ENCODE measurements at regions not wholly inside any gene's neighbourhood (a gene's known extent, or its start where the extent isn't known, plus 50 kb on each side); places are given as distances from the start of the nearest gene placed in this dataset.

GRCh38 chr7:116436305-116436826 is 63.2 kb upstream of the CAV2 start:
- H3K4me1 Mint-ChIP-seq, result no peaks in the 10 kb centered on the region
- H3K9me3 Mint-ChIP-seq, result no peaks in the 10 kb centered on the region
- no peaks in the 10 kb centered on the region for H3K36me3 Mint-ChIP-seq
- peaks cover 21 to 34% of the 10 kb centered on the region in 2 donors for H3K27me3 Mint-ChIP-seq
- Histone ChIP-seq H3K4me3 (ENCODE audit: control insufficient read depth in 1 of 2, extremely low read depth in 1 of 2, low read length in 1 of 2) (no peak overlapping the region), H3K4me1 (ENCODE audit: control insufficient read depth in 1 of 2, extremely low read depth in 1 of 2, insufficient read depth in 2 of 2, low read length in 2 of 2) (no peaks in the 10 kb centered on the region), H3K27ac (ENCODE audit: low read length) (no peak overlapping the region), H3K36me3 (ENCODE audit: control insufficient read depth in 2 of 2, extremely low read depth in 1 of 2, insufficient read depth in 1 of 2, low read length in 1 of 2) (no peaks in the 10 kb centered on the region), H3K9me3 (no peaks in the 10 kb centered on the region), H3K27me3 (replicated peaks in 1 of 2; ENCODE audit: control insufficient read depth in 2 of 2, extremely low read depth in 1 of 2, insufficient read depth in 2 of 2, low read length in 1 of 2) (peaks cover 0 to 2% of the 10 kb centered on the region in 2 experiments)
- no peak for DNase-seq
- no peak for ATAC-seq (replicated peaks in 1 of 4)
- POLR2A ChIA-PET, result no interaction called here
- WGBS (ENCODE audit: insufficient coverage), result no CpG with 5 or more reads among the region's 5 CpGs
- CTCF ChIA-PET, result no interaction called here
- no peak overlapping the region for H3K4me3 Mint-ChIP-seq
- no peak overlapping the region for H3K27ac Mint-ChIP-seq

GRCh38 chr7:116438267-116438666 is 61.3 kb upstream of the CAV2 start:
- CTCF ChIA-PET, result no interaction called here
- ATAC-seq (replicated peaks in 1 of 4), result no peak
- DNase-seq, result no peak

GRCh38 chr7:116439005-116439404 is 60.5 kb upstream of the CAV2 start:
- Histone ChIP-seq H3K36me3 (ENCODE audit: control insufficient read depth in 2 of 2, extremely low read depth in 1 of 2, insufficient read depth in 1 of 2, low read length in 1 of 2) (no peaks in the 10 kb centered on the region), H3K27me3 (replicated peaks in 1 of 2; ENCODE audit: control insufficient read depth in 2 of 2, extremely low read depth in 1 of 2, insufficient read depth in 2 of 2, low read length in 1 of 2) (peaks cover 0 to 6% of the 10 kb centered on the region in 2 experiments), H3K27ac (ENCODE audit: low read length) (no peak overlapping the region), H3K9me3 (no peaks in the 10 kb centered on the region), H3K4me1 (ENCODE audit: control insufficient read depth in 1 of 2, extremely low read depth in 1 of 2, insufficient read depth in 2 of 2, low read length in 2 of 2) (no peaks in the 10 kb centered on the region), H3K4me3 (ENCODE audit: control insufficient read depth in 1 of 2, extremely low read depth in 1 of 2, low read length in 1 of 2) (no peak overlapping the region)
- ATAC-seq (replicated peaks in 1 of 4) (no peak), DNase-seq (no peak)
- Mint-ChIP-seq H3K9me3 (no peaks in the 10 kb centered on the region), H3K4me3 (no peak overlapping the region), H3K36me3 (no peaks in the 10 kb centered on the region), H3K4me1 (no peaks in the 10 kb centered on the region), H3K27ac (no peak overlapping the region), H3K27me3 (peaks cover 5 to 15% of the 10 kb centered on the region in 2 donors)
- POLR2A ChIA-PET, result no interaction called here
- CTCF ChIA-PET, result no interaction called here
- WGBS (ENCODE audit: insufficient coverage), result 80% methylated on average over 1 of the region's 1 CpG

More at GRCh38 chr7:116438267-116438666, 61.3 kb upstream of the CAV2 start:
- H3K9me3 Mint-ChIP-seq, result no peaks in the 10 kb centered on the region
- no peak overlapping the region for H3K27ac ChIP-seq (ENCODE audit: low read length)
- H3K4me3 Mint-ChIP-seq, result no peak overlapping the region
- no peaks in the 10 kb centered on the region for H3K36me3 ChIP-seq (ENCODE audit: control insufficient read depth in 2 of 2, extremely low read depth in 1 of 2, insufficient read depth in 1 of 2, low read length in 1 of 2)
- no peaks in the 10 kb centered on the region for H3K4me1 ChIP-seq (ENCODE audit: control insufficient read depth in 1 of 2, extremely low read depth in 1 of 2, insufficient read depth in 2 of 2, low read length in 2 of 2)
- WGBS (ENCODE audit: insufficient coverage), result no CpG with 5 or more reads among the region's 2 CpGs
- H3K27ac Mint-ChIP-seq, result no peak overlapping the region
- no peaks in the 10 kb centered on the region for H3K36me3 Mint-ChIP-seq
- H3K4me3 ChIP-seq (ENCODE audit: control insufficient read depth in 1 of 2, extremely low read depth in 1 of 2, low read length in 1 of 2), result no peak overlapping the region
- H3K27me3 ChIP-seq (replicated peaks in 1 of 2; ENCODE audit: control insufficient read depth in 2 of 2, extremely low read depth in 1 of 2, insufficient read depth in 2 of 2, low read length in 1 of 2), result peaks cover 0 to 6% of the 10 kb centered on the region in 2 experiments
- H3K9me3 ChIP-seq, result no peaks in the 10 kb centered on the region
- no peaks in the 10 kb centered on the region for H3K4me1 Mint-ChIP-seq
- POLR2A ChIA-PET, result interaction anchor here in 1 of 2 donors (0.6 kb wide), 1 partner anchor 274 kb away, joined by 3 read pairs; no protein-coding TSS in a partner anchor
- H3K27me3 Mint-ChIP-seq, result peaks cover 9 to 18% of the 10 kb centered on the region in 2 donors

GRCh38 chr7:116439841-116440549 is 59.5 kb upstream of the CAV2 start:
- Mint-ChIP-seq H3K27me3 (peaks cover 5 to 15% of the 10 kb centered on the region in 2 donors), H3K36me3 (no peaks in the 10 kb centered on the region), H3K4me1 (no peaks in the 10 kb centered on the region), H3K27ac (no peak overlapping the region), H3K4me3 (no peak overlapping the region), H3K9me3 (no peaks in the 10 kb centered on the region)
- Histone ChIP-seq H3K4me3 (ENCODE audit: control insufficient read depth in 1 of 2, extremely low read depth in 1 of 2, low read length in 1 of 2) (no peak overlapping the region), H3K27ac (ENCODE audit: low read length) (no peak overlapping the region), H3K4me1 (ENCODE audit: control insufficient read depth in 1 of 2, extremely low read depth in 1 of 2, insufficient read depth in 2 of 2, low read length in 2 of 2) (no peaks in the 10 kb centered on the region), H3K36me3 (ENCODE audit: control insufficient read depth in 2 of 2, extremely low read depth in 1 of 2, insufficient read depth in 1 of 2, low read length in 1 of 2) (no peaks in the 10 kb centered on the region), H3K27me3 (replicated peaks in 1 of 2; ENCODE audit: control insufficient read depth in 2 of 2, extremely low read depth in 1 of 2, insufficient read depth in 2 of 2, low read length in 1 of 2) (peaks cover 0 to 6% of the 10 kb centered on the region in 2 experiments), H3K9me3 (no peaks in the 10 kb centered on the region)
- ATAC-seq (replicated peaks in 1 of 4), result no peak
- CTCF ChIA-PET, result no interaction called here
- no peak for DNase-seq
- POLR2A ChIA-PET, result no interaction called here
- 100% methylated on average over 1 of the region's 4 CpGs for WGBS (ENCODE audit: insufficient coverage)

- peaks cover 0 to 4% of the 10 kb centered on the region in 2 experiments for H3K27me3 ChIP-seq (replicated peaks in 1 of 2; ENCODE audit: control insufficient read depth in 2 of 2, extremely low read depth in 1 of 2, insufficient read depth in 2 of 2, low read length in 1 of 2)
- H3K9me3 ChIP-seq, result no peaks in the 10 kb centered on the region
- peaks cover 6 to 10% of the 10 kb centered on the region in 2 donors for H3K27me3 Mint-ChIP-seq
- no peak overlapping the region for H3K27ac Mint-ChIP-seq
- no peak overlapping the region for H3K4me3 ChIP-seq (ENCODE audit: control insufficient read depth in 1 of 2, extremely low read depth in 1 of 2, low read length in 1 of 2)
- H3K9me3 Mint-ChIP-seq, result no peaks in the 10 kb centered on the region
- ChIA-PET CTCF (interaction anchor here in 1 of 2 donors (0.9 kb wide), 1 partner anchor 491 kb away, joined by 3 read pairs; no protein-coding TSS in a partner anchor), POLR2A (interaction anchor here in 1 of 2 donors (0.7 kb wide), 1 partner anchor 156 kb away, joined by 3 read pairs; no protein-coding TSS in a partner anchor)
- H3K36me3 ChIP-seq (ENCODE audit: control insufficient read depth in 2 of 2, extremely low read depth in 1 of 2, insufficient read depth in 1 of 2, low read length in 1 of 2), result no peaks in the 10 kb centered on the region
- no CpG with 5 or more reads among the region's 4 CpGs for WGBS (ENCODE audit: insufficient coverage)
- H3K4me3 Mint-ChIP-seq, result no peak overlapping the region
- H3K4me1 ChIP-seq (ENCODE audit: control insufficient read depth in 1 of 2, extremely low read depth in 1 of 2, insufficient read depth in 2 of 2, low read length in 2 of 2), result no peaks in the 10 kb centered on the region
- no peaks in the 10 kb centered on the region for H3K4me1 Mint-ChIP-seq
- DNase-seq (no peak), ATAC-seq (replicated peaks in 1 of 4) (no peak)
- H3K36me3 Mint-ChIP-seq, result no peaks in the 10 kb centered on the region
- H3K27ac ChIP-seq (ENCODE audit: low read length), result no peak overlapping the region
These were observed 58.0 kb upstream of the CAV2 start for GRCh38 chr7:116441534-116441933.

GRCh38 chr7:116443101-116443523 is 56.4 kb upstream of the CAV2 start:
- CTCF ChIA-PET, result no interaction called here
- Mint-ChIP-seq H3K27me3 (peaks cover 6 to 10% of the 10 kb centered on the region in 2 donors), H3K4me3 (no peak overlapping the region), H3K4me1 (no peaks in the 10 kb centered on the region), H3K36me3 (no peaks in the 10 kb centered on the region), H3K9me3 (no peaks in the 10 kb centered on the region), H3K27ac (no peak overlapping the region)
- Histone ChIP-seq H3K27ac (ENCODE audit: low read length) (no peak overlapping the region), H3K4me1 (ENCODE audit: control insufficient read depth in 1 of 2, extremely low read depth in 1 of 2, insufficient read depth in 2 of 2, low read length in 2 of 2) (no peaks in the 10 kb centered on the region), H3K9me3 (no peaks in the 10 kb centered on the region), H3K36me3 (ENCODE audit: control insufficient read depth in 2 of 2, extremely low read depth in 1 of 2, insufficient read depth in 1 of 2, low read length in 1 of 2) (no peaks in the 10 kb centered on the region), H3K27me3 (replicated peaks in 1 of 2; ENCODE audit: control insufficient read depth in 2 of 2, extremely low read depth in 1 of 2, insufficient read depth in 2 of 2, low read length in 1 of 2) (peaks cover 0 to 4% of the 10 kb centered on the region in 2 experiments), H3K4me3 (ENCODE audit: control insufficient read depth in 1 of 2, extremely low read depth in 1 of 2, low read length in 1 of 2) (no peak overlapping the region)
- POLR2A ChIA-PET, result no interaction called here
- WGBS (ENCODE audit: insufficient coverage), result no CpG with 5 or more reads among the region's 1 CpG
- ATAC-seq (replicated peaks in 1 of 4) (no peak), DNase-seq (no peak)
